Activated CD4-positive, alpha-beta memory T cell treated with anti-CD3 and anti-CD28 coated beads, Interleukin-2, amount 10 ng/mL, durations not matched to agents 7 days and 5 days (primary cell): ENCODE measurements at regions not wholly inside any gene's neighbourhood (a gene's known extent, or its start where the extent isn't known, plus 50 kb on each side); places are given as distances from the start of the nearest gene placed in this dataset.

Experiments used
- CTCF ChIA-PET: fragments of 350-600 bp; sonication (Branson Sonifier 250); formaldehyde crosslinking; loops from one replicate; lab custom pipeline; 2021; ENCODE audit warnings: antibody characterized with exemption, inconsistent platforms; lab: Charles Lee
- POLR2A ChIA-PET: fragments of 350-600 bp; sonication (Branson Sonifier 250); formaldehyde crosslinking; loops from one replicate; lab custom pipeline; 2021; ENCODE audit warnings: antibody characterized with exemption; lab: Charles Lee
- DNase-seq: peaks from one replicate; pipeline ENCODE4 v3.0.0-alpha.2; 2020
- H3K27ac Mint-ChIP-seq: one replicate; pipeline ENCODE4 v1.8.0; 2021; ENCODE audit warnings: mild to moderate bottlenecking, mixed read lengths
- H3K27me3 Mint-ChIP-seq: one replicate; pipeline ENCODE4 v1.8.0; 2021; ENCODE audit warnings: mixed read lengths
- H3K36me3 Mint-ChIP-seq: one replicate; pipeline ENCODE4 v1.8.0; 2021; ENCODE audit warnings: low read depth, mixed read lengths
- H3K4me1 Mint-ChIP-seq: one replicate; pipeline ENCODE4 v1.8.0; 2021; ENCODE audit warnings: mixed read lengths
- H3K4me3 Mint-ChIP-seq: one replicate; pipeline ENCODE4 v1.8.0; 2021; ENCODE audit warnings: mild to moderate bottlenecking, mixed read lengths
- H3K9me3 Mint-ChIP-seq: one replicate; pipeline ENCODE4 v1.8.0; 2021; ENCODE audit warnings: mixed read lengths

DNA sequence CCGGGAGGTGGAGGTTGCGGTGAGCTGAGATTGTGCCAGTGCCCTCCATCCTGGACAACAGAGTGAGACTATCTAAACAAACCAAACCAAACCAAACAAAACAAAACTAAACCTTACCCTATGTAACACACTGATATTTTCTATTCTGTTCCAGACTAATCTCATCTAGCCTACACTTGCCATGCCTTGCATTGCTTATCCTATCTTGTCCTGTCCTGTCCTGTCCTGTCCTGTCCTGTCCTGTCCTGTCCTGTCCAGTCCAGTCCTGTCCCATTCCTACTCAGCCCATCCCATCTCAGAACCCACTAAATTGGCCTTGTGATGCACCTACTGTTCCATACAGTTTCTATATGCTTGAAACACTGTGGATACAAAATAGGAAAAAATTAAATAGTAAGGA, 64.7 kb upstream of the HDAC9 start:
- Mint-ChIP-seq H3K9me3 (no peaks in the 10 kb centered on the region), H3K4me1 (no peaks in the 10 kb centered on the region), H3K27ac (no peak overlapping the region), H3K36me3 (no peaks in the 10 kb centered on the region), H3K4me3 (no peak overlapping the region), H3K27me3 (no peaks in the 10 kb centered on the region)
- CTCF ChIA-PET: no interaction called here
- no peak for DNase-seq
- POLR2A ChIA-PET: no interaction called here

DNA sequence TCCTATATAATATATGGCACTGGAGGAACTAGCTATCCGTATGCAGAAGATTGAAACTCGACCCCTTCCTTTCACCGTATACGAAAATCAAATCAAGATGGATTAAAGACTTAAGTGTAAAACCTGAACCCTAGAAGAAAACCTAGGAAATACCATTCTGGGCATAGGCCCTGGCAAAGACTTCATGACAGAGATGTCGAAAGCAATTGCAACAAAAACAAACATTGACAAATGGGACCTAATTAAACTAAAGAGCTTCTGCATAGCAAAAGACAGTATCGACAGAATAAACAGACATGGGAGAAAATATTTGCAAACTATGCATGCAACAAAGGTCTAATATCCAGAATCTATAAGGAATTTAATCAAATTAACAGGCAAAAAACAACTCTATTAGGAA, 61.4 kb upstream of the HDAC9 start:
- CTCF ChIA-PET: no interaction called here
- no peak for DNase-seq
- H3K36me3 Mint-ChIP-seq: no peaks in the 10 kb centered on the region
- no peaks in the 10 kb centered on the region for H3K4me1 Mint-ChIP-seq
- POLR2A ChIA-PET: no interaction called here
- H3K9me3 Mint-ChIP-seq: no peaks in the 10 kb centered on the region
- no peaks in the 10 kb centered on the region for H3K27me3 Mint-ChIP-seq
- no peak overlapping the region for H3K27ac Mint-ChIP-seq
- no peak overlapping the region for H3K4me3 Mint-ChIP-seq

DNA sequence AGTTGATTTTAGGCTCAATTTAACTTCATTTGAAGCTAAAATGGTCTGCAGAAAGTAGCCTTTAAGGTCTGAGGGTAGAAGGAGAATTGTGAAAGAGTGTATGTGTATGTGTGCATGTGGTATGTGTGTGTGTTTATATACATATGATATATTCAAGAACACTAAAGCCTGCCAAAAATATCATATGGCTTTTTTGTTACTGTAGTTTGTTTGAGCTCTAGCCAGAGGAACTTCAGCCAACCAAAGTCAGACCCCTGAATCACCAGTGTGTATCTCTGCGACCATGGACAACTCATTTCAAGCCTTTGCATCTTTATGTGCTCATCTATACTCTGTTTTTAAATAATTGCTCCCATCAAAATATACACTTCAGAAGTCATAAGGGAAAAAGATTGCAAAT, 58.4 kb upstream of the HDAC9 start:
- Mint-ChIP-seq H3K27ac (no peak overlapping the region), H3K9me3 (no peaks in the 10 kb centered on the region), H3K4me3 (no peak overlapping the region), H3K4me1 (no peaks in the 10 kb centered on the region), H3K27me3 (no peaks in the 10 kb centered on the region), H3K36me3 (no peaks in the 10 kb centered on the region)
- CTCF ChIA-PET: no interaction called here
- POLR2A ChIA-PET: no interaction called here
- no peak for DNase-seq

DNA sequence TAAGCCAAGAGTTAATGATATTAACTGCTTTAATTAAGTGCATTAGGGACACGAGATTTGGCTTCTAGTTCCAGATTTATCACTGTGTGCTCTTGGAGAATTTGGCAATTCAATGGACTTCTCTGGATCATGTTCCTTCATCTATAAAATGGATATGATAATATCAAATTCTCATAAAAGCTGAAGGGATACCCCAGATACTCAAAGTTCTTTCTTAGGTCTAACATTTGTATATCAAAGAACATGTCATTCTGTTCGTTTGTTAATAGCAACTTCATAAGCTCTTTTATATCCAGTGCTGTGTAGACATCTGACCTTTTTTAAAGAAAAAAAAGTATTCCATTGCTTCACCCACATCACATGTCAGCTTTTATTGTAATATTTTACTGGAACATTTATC, 54.6 kb upstream of the HDAC9 start:
- H3K4me3 Mint-ChIP-seq: no peak overlapping the region
- H3K27me3 Mint-ChIP-seq: no peaks in the 10 kb centered on the region
- ChIA-PET POLR2A (no interaction called here), CTCF (no interaction called here)
- H3K36me3 Mint-ChIP-seq: no peaks in the 10 kb centered on the region
- H3K27ac Mint-ChIP-seq: no peak overlapping the region
- no peaks in the 10 kb centered on the region for H3K9me3 Mint-ChIP-seq
- DNase-seq: no peak
- no peaks in the 10 kb centered on the region for H3K4me1 Mint-ChIP-seq

DNA sequence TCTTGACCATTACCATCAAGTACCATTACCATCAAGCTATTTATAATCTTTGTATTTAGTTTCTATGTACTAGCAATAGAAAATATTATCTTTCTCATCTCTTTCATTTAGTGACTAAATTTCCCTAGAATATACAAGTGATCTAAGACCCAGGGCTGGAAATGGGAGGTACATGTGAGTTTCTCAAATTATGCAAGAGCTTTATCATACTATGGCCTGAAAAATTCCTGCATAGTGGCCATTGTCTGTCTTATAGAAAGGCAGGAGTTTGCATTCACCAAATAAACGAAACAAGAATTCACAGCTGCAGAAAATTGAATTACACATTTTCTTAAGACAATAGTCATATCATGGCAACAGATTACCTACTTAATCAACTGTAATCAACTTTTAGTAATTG, 50.7 kb upstream of the HDAC9 start:
- Mint-ChIP-seq H3K27me3 (no peaks in the 10 kb centered on the region), H3K4me3 (no peak overlapping the region), H3K4me1 (no peaks in the 10 kb centered on the region), H3K9me3 (no peaks in the 10 kb centered on the region), H3K36me3 (no peaks in the 10 kb centered on the region), H3K27ac (no peak overlapping the region)
- DNase-seq: no peak
- CTCF ChIA-PET: no interaction called here
- POLR2A ChIA-PET: no interaction called here

DNA sequence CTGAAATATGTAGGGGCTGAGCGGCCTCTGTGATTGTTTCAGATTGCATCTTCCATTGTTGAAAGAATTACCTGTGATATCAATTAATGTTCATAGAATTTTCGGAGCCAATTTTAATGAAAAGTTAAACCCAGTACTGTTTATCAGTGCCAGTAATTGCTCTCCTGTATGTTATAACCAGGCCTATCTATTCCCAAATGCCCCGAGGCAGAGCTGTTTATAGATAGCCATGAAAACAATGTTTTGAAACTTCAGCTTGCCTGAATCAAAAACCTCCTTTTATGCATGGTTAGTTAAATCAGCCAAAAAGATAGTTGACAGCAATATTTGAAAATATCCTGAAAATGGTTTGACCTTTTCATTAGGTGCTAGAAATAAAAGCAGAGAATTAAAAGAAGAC, 50.1 kb upstream of the HDAC9 start:
- Mint-ChIP-seq H3K36me3 (no peaks in the 10 kb centered on the region), H3K9me3 (no peaks in the 10 kb centered on the region), H3K27me3 (no peaks in the 10 kb centered on the region), H3K4me3 (no peak overlapping the region), H3K27ac (no peak overlapping the region), H3K4me1 (no peaks in the 10 kb centered on the region)
- POLR2A ChIA-PET: no interaction called here
- no peak for DNase-seq
- CTCF ChIA-PET: no interaction called here
